Activated CD4-positive, CD25-positive, alpha-beta regulatory T cell treated with anti-CD3 and anti-CD28 coated beads, Interleukin-2, amount 50 U/mL, for 16 hours (primary cell): ENCODE measurements at regions not wholly inside any gene's neighbourhood (a gene's known extent, or its start where the extent isn't known, plus 50 kb on each side); places are given as distances from the start of the nearest gene placed in this dataset.

Experiments used
- DNase-seq: peaks from one replicate; pipeline ENCODE4 v3.0.0-alpha.2; 2020; ENCODE audit warnings: low read depth, low spot score

DNA sequence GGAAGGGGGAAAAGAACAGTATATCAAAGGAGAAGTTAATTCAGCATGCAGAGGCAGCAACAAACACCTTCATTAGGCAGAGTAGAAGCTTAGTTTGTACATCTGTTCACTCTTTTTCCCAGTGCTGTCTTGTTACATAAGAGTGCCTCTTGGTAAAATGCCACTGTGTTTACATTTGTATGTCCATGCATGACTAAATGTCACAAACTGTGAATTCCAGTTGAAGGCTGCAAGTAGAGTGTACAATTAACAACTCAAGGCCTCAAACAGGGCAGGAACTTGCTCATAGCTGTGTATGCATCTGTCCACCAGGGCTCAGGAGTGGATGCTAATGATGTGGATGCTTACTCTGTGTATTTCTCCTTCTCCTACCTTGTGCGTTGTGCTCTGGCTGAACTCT is 214.2 kb upstream of the TPM1 start:
- no peak for DNase-seq

DNA sequence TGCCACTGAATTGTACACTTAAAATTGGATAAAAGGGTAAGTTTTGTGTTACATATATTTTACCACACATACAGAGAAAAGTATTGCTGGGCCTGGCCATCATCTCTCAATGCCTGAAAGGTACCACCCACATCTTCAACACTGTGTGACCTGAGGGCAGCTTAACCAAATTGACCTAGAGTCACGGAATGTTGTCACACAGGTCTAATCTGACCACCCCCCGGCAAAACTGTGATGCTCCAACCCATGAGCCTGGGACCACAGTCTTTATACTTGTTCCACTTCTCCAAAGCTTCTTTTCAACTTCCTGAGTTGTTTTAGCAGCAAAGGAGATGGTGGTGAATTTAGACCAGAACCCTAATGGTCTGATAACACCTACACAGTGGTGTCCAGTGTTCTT is 210.3 kb upstream of the TPM1 start:
- DNase-seq: no peak

GRCh38 chr15:62833646-62834045 is 208.9 kb upstream of the TPM1 start:
- no peak for DNase-seq

DNA sequence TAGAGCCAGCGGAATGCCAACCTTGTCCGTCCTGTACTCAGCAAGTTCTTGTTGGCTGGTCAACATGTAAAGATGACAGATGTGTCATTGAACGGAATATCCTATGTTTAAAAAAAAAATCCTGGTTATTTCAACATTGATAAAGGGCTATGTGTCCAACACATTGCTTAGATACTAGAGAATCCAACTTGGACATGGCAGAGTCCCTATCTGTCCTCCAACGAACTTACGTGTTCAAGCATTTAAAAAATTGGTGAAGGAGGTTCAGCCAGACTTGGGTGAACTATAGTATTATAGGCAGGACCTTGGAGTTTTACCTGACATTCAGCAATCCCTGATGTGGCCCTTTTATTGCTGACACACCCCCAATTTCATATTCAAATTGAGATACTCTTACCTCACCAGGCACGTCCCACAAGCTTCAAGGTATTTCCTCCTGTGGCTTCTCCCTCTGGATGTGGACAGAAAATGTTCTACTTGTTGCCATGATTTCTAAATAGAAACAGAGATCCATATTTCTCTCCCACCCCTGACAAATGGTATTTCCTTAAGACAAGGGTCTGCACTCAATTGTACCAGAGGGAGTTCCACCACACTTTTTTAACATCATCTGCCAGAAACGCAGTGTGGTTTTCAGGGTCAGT is 207.7 kb upstream of the TPM1 start:
- no peak for DNase-seq

DNA sequence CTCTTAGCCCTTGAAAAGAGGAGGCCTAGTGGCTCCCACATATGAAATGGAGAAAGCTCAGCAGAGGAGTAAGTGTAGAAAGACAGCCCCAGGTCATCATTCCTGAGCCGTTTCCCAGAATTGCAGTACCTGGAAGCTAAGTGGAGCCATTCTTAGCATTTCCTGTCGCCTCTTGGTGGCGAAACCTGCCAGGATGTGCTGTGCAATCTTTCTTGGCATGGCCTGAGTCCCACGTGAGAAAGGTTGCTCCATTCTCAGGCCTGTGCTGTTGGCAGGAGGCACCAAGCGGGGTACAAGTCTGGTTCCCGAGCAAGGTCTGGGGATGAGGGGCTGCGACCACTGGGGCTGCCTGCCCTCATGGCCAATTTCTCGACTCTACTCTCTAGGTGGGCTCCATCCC is 207.2 kb upstream of the TPM1 start:
- no peak for DNase-seq

DNA sequence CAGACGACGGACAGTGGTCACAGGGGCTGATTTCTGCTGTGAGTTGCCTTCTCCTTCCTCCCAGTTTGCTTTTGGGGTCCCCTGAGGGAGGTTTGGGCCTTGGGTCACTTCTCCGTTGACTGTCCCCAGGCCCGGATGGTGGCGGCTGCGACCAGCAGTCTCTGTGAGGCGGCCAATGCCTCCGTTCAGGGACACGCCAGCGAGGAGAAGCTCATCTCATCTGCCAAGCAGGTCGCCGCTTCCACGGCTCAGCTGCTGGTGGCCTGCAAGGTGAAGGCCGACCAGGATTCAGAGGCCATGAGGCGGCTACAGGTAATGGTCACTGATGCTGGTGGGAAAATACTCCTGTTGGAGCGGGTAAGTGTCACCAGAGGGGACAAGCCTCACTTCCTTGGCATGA is 206.8 kb upstream of the TPM1 start:
- no peak for DNase-seq

DNA sequence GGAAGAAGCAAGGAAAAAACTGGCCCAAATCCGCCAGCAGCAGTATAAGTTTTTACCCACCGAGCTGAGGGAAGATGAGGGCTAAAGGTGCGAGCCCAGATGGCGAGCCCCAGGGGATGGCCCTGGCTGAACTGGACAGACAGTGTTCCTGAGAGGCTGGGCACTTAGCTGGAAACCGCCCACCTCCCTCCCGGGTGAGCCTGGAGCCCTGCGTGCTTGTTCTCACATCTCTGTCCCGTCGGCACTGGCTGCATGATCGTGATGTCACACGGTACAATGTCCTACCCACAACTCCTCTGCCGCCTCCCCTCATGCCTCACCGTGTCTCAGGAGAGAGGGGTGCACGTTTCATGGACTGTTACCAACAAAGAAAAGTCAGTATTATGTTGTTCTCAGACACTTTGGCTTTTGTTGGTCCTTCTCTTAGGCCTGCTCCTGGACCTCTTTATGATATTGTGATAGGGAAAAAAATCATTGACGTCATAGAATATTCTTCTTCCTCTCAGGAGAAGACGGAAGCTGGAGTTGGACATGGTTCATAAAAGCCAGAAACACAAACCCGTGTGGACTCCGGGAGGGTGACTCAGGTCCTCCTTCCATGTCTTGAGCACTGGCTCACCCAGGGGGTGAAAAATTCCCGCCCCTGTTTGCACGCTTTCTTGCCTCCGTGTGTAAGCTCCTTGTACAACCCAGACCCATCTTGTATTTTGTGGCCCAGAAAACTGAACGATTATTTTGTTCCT is 201.8 kb upstream of the TPM1 start:
- no peak for DNase-seq

GRCh38 chr15:62841269-62841628 is 201.3 kb upstream of the TPM1 start:
- DNase-seq: no peak

GRCh38 chr15:62841891-62842559 is 200.5 kb upstream of the TPM1 start:
- DNase-seq: no peak

- DNase-seq: no peak
Measured at GRCh38 chr15:62843311-62843710, 199.2 kb upstream of the TPM1 start.

DNA sequence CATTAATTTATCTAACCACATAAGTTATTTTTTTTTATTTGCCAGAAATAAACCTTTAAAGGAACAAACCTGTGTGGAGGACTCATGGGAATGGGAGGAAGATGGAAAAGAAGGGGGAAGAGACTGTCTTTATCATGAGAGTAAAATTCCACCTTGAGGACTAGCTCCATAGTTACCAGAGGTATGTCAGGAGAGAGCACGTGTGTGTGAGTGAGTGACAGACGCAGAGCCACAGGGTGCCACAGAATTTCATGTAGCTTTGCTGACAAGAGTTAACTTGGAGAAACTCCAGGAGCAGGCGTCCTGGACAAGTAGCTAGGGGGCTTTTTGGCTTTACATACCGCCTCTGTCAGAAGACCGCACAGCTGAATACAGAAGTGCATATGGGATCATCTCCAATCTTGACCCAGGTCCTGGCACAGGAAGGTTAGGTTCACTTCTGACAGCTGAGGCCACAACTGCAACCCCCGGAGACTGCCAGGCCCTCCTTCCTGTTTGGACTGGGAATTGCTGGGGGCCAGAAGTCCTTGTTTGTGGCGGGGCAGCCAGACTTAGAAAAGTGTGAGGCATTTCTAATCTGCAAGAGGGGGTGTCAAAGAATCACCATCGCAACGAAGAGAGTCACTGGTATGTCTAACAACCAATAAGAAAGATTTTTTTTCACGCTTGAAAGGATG is 197.8 kb upstream of the TPM1 start:
- no peak for DNase-seq

DNA sequence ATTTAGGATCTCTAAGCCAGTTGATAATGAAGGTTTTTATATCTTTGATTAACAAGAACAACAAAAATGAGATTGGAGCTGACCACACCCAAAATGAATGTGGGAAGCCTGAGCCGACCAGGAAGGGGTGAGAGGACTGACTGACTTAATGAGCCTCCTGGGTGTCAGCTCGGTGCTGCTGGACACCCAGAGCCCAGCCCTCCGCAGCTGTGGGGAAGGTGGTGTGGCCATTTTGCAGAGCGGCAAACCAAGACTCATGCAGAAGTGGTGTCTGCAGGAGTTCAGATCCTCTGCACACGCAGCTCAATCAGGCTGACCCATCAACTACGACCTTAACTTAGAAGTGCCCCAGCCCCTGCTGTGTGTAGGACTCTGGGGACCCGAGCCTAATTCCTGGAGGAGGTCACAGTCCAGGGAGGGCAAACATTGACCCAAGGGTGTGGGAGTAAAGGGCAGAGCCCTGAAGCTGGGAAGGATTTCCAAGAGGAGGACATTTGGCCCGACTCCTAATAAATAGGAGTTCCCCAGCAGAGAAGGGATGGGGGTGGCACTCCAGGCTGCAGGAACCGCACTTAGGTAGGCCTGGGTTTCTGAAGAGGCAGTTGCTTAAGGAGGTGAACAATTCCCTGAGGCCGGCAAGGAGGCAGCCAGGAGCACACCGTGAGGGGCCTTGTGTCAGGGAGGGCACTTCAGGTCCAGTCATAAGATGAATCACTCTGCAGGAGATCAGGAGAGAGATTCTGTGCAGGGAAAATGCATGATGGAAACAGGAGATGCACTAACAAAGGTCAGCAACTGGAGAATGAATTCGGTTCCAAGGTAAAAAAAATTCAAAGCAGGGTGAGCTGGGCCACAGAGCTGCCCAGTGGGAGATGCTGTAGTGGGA is 197.1 kb upstream of the TPM1 start:
- no peak for DNase-seq

GRCh38 chr15:62846131-62846804 is 196.3 kb upstream of the TPM1 start:
- no peak for DNase-seq

- no peak for DNase-seq
Measured at GRCh38 chr15:62846805-62847495, 195.6 kb upstream of the TPM1 start.

DNA sequence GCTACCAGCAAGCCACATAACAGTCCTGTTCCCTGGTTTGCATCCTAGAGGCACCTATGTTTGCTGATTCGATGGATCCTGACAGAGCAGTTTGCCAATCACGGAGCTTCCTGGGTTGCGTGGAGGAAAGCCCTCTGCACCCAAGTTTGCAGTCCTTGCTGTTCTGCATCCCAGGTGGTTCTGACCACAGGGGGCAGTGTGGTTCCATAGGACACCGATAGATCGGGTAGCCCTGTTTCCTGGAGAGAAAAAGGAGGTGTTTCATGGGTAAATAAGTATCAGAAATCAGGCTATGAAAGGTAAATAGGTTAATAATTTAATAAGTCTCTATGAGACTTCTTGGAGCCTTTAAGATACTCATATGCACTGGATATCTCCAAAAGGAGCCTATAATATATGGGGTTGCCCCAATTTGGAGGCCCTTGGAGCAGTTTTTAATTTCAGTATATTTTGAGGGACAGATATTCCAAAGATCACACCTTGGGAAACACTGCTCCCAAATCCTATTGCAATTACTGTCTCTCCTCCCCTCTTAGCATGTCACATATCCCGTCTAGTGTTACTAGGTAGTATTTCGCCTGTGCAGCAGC is 194.6 kb upstream of the TPM1 start:
- DNase-seq: no peak

- DNase-seq: no peak
Measured at GRCh38 chr15:62848632-62849050, 193.9 kb upstream of the TPM1 start.

DNA sequence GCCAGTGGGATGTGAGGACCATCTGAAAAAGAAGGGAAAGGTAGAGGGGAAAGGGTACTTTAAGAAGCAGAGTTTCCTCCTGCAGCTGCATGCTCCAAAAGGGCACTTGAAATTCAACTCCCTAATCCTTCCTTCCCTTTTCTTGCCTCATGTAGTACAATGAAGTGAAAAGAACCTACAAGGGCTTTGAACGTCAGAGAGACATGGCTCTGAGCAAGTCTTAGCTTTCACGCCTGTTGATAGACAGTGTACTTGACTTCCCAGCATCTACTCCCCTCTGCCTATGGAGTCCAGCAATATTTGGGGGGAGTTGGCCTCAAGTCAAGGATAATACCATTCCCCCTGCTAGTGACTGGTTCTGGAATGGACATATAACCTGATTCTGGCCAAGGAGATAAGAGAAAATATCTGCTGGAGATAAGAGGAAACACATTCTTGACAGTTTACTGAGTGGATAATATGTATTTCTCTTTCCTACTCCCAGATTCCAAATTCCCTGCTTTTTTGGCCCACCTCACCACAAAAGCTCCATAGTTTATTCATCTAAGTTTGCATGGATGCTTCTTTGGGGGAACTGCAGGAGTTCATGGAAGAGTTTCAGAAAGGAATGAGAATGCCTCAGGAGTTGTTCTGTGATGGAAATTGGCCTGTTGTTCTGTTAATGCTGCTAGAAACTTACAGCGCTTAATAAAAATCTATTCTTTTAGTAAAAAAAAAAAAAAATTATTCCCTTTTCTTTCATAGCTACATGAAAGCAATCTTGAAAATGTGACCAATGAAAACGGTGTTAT is 193.0 kb upstream of the TPM1 start:
- DNase-seq: no peak

GRCh38 chr15:62850318-62850717 is 192.2 kb upstream of the TPM1 start:
- no peak for DNase-seq

- DNase-seq: no peak
Measured at GRCh38 chr15:62850791-62851291, 191.7 kb upstream of the TPM1 start.
